ENCODE measurements at regions not wholly inside any gene's neighbourhood (a gene's known extent, or its start where the extent isn't known, plus 50 kb on each side); places are given as distances from the start of the nearest gene placed in this dataset.

DNA sequence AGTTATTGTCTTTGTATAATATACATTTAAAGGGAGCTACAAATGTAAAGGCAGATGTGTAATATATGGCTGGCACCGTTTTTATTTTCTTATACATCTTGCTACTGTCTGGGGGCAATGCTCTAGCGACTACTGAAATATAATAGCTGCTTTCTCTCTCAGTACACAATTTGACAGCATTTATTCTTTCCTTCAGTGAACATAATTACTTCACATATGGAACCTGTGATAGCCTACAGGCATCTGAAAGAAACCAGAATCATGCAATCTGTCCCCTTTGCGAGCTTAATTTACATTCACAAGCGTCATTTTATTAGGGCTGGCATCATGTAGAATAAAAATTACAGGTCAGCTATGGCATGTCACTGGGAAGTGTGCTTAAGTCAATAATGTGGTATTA, 557.5 kb upstream of the PTBP2 start:
- Histone ChIP-seq H3K9ac (ENCODE audit: insufficient read length) (no peak overlapping the region), H3K9me3 (ENCODE audit: low read depth, low read length) (no peaks in the 10 kb centered on the region), H3K4me3 (no peak overlapping the region)

DNA sequence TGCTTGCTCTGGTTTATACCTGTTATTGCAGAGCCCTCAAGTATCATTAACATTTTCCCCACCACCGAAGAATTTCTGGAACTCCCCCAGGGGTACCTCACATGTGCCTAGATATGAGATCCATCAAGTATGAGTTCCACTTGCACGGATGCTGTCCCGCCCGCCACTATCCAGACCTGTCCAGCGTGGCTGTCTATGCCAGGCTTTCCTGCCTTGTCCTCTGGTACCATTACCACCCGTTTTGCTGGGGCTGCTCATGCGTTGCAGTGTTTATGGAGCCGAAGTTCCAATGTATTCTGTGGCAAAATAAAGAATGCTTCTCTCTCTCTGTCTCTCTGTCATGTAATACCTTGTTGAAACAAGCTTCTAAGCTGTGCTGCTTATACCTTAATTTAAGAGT, 543.5 kb upstream of the PTBP2 start:
- Histone ChIP-seq H3K9ac (ENCODE audit: insufficient read length) (no peak overlapping the region), H3K36me3 (ENCODE audit: insufficient read depth, low read length) (no peaks in the 10 kb centered on the region), H3K9me3 (ENCODE audit: low read depth, low read length) (no peaks in the 10 kb centered on the region), H3K4me3 (no peak overlapping the region), H3K27ac (no peak overlapping the region)
- TF ChIP-seq FOXP2 (optimal IDR thresholded peaks at IDR 0.05; ENCODE audit: control extremely low read depth, extremely low read length, insufficient read depth) (no peak), POLR2AphosphoS5 (IDR thresholded peaks at IDR 0.05; ENCODE audit: borderline replicate concordance, low read depth, low read length) (no peak), EZH2 (IDR thresholded peaks at IDR 0.05) (no peak)
- no peak for DNase-seq (ENCODE audit: low read depth, low spot score)

More for the DNA sequence above, 557.5 kb upstream of the PTBP2 start:
- Histone ChIP-seq H3K27ac (0 out of 2 replicates have a peak overlapping the region, but pooled peaks have one; percentile 42), H3K36me3 (ENCODE audit: insufficient read depth, low read length) (no peaks in the 10 kb centered on the region)
- no peak for DNase-seq (ENCODE audit: low read depth, low spot score)
- no peak for TF ChIP-seq FOXP2 (optimal IDR thresholded peaks at IDR 0.05; ENCODE audit: control extremely low read depth, extremely low read length, insufficient read depth)
- TF ChIP-seq EZH2 (IDR thresholded peaks at IDR 0.05), result no peak
- no peak for TF ChIP-seq POLR2AphosphoS5 (IDR thresholded peaks at IDR 0.05; ENCODE audit: borderline replicate concordance, low read depth, low read length)

DNA sequence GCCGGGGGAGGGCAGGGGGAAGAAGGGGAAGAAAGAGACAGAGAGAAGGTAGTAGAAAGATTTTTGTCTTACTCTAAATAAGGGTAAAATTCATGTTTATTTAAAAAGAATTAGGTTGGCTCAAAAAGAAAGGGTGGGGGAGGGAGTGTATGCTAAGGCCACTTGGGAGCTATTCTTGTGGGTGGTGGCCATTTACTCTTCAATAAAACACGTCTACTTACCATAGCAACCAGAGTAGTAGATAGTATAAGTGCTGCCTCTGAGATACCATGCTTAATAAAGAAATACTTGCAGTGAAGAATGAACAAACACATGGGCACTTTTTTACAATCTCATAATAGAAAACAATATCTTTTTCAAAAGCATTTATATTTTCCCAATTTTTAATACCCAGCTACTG, 538.1 kb upstream of the PTBP2 start:
- DNase-seq (ENCODE audit: low read depth, low spot score), result no peak
- Histone ChIP-seq H3K9ac (ENCODE audit: insufficient read length) (no peak overlapping the region), H3K9me3 (ENCODE audit: low read depth, low read length) (no peaks in the 10 kb centered on the region), H3K27ac (no peak overlapping the region), H3K4me3 (no peak overlapping the region), H3K36me3 (ENCODE audit: insufficient read depth, low read length) (no peaks in the 10 kb centered on the region)
- TF ChIP-seq EZH2 (IDR thresholded peaks at IDR 0.05), result no peak
- no peak for TF ChIP-seq POLR2AphosphoS5 (IDR thresholded peaks at IDR 0.05; ENCODE audit: borderline replicate concordance, low read depth, low read length)
- TF ChIP-seq FOXP2 (optimal IDR thresholded peaks at IDR 0.05; ENCODE audit: control extremely low read depth, extremely low read length, insufficient read depth), result no peak

- H3K9ac ChIP-seq (ENCODE audit: insufficient read length), result no peak overlapping the region
- H3K27ac ChIP-seq, result no peak overlapping the region
- no peaks in the 10 kb centered on the region for H3K36me3 ChIP-seq (ENCODE audit: insufficient read depth, low read length)
- H3K9me3 ChIP-seq (ENCODE audit: low read depth, low read length), result no peaks in the 10 kb centered on the region
- no peak for DNase-seq (ENCODE audit: low read depth, low spot score)
- TF ChIP-seq FOXP2 (optimal IDR thresholded peaks at IDR 0.05; ENCODE audit: control extremely low read depth, extremely low read length, insufficient read depth), result no peak
- H3K4me3 ChIP-seq, result no peak overlapping the region
Measured at GRCh38 chr1:96183928-96184327, 537.7 kb upstream of the PTBP2 start.

- Histone ChIP-seq H3K27ac (no peak overlapping the region), H3K9ac (ENCODE audit: insufficient read length) (no peak overlapping the region), H3K36me3 (ENCODE audit: insufficient read depth, low read length) (no peaks in the 10 kb centered on the region), H3K4me3 (no peak overlapping the region), H3K9me3 (ENCODE audit: low read depth, low read length) (0 out of 2 replicates have a peak, but pooled peaks cover under 1% of the 10 kb centered on the region)
- TF ChIP-seq FOXP2 (optimal IDR thresholded peaks at IDR 0.05; ENCODE audit: control extremely low read depth, extremely low read length, insufficient read depth) (no peak), EZH2 (IDR thresholded peaks at IDR 0.05) (no peak), POLR2AphosphoS5 (IDR thresholded peaks at IDR 0.05; ENCODE audit: borderline replicate concordance, low read depth, low read length) (no peak)
- no peak for DNase-seq (ENCODE audit: low read depth, low spot score)
Measured at GRCh38 chr1:96185181-96185580, 536.4 kb upstream of the PTBP2 start.

- Histone ChIP-seq H3K27ac (no peak overlapping the region), H3K9ac (ENCODE audit: insufficient read length) (no peak overlapping the region), H3K36me3 (ENCODE audit: insufficient read depth, low read length) (no peaks in the 10 kb centered on the region), H3K9me3 (ENCODE audit: low read depth, low read length) (peaks cover 15% of the 10 kb centered on the region), H3K4me3 (no peak overlapping the region)
- TF ChIP-seq POLR2AphosphoS5 (IDR thresholded peaks at IDR 0.05; ENCODE audit: borderline replicate concordance, low read depth, low read length), result no peak
- no peak for TF ChIP-seq EZH2 (IDR thresholded peaks at IDR 0.05)
- TF ChIP-seq FOXP2 (optimal IDR thresholded peaks at IDR 0.05; ENCODE audit: control extremely low read depth, extremely low read length, insufficient read depth), result no peak
- no peak for DNase-seq (ENCODE audit: low read depth, low spot score)
Measured at GRCh38 chr1:96187020-96187419, 534.6 kb upstream of the PTBP2 start.

GRCh38 chr1:96191165-96191564, 530.4 kb upstream of the PTBP2 start:
- H3K36me3 ChIP-seq (ENCODE audit: insufficient read depth, low read length), result no peaks in the 10 kb centered on the region
- peaks cover 15% of the 10 kb centered on the region for H3K9me3 ChIP-seq (ENCODE audit: low read depth, low read length)
- no peak for DNase-seq (ENCODE audit: low read depth, low spot score)
- no peak overlapping the region for H3K9ac ChIP-seq (ENCODE audit: insufficient read length)
- TF ChIP-seq FOXP2 (optimal IDR thresholded peaks at IDR 0.05; ENCODE audit: control extremely low read depth, extremely low read length, insufficient read depth), result no peak
- TF ChIP-seq EZH2 (IDR thresholded peaks at IDR 0.05), result no peak
- no peak for TF ChIP-seq POLR2AphosphoS5 (IDR thresholded peaks at IDR 0.05; ENCODE audit: borderline replicate concordance, low read depth, low read length)
- no peak overlapping the region for H3K27ac ChIP-seq
- no peak overlapping the region for H3K4me3 ChIP-seq

- Histone ChIP-seq H3K27ac (no peak overlapping the region), H3K4me3 (no peak overlapping the region), H3K9ac (ENCODE audit: insufficient read length) (no peak overlapping the region), H3K36me3 (ENCODE audit: insufficient read depth, low read length) (no peaks in the 10 kb centered on the region), H3K9me3 (ENCODE audit: low read depth, low read length) (no peaks in the 10 kb centered on the region)
- TF ChIP-seq POLR2AphosphoS5 (IDR thresholded peaks at IDR 0.05; ENCODE audit: borderline replicate concordance, low read depth, low read length) (no peak), EZH2 (IDR thresholded peaks at IDR 0.05) (no peak), FOXP2 (optimal IDR thresholded peaks at IDR 0.05; ENCODE audit: control extremely low read depth, extremely low read length, insufficient read depth) (no peak)
- no peak for DNase-seq (ENCODE audit: low read depth, low spot score)
Measured at GRCh38 chr1:96206451-96206850, 515.1 kb upstream of the PTBP2 start.

- Histone ChIP-seq H3K36me3 (ENCODE audit: insufficient read depth, low read length) (no peaks in the 10 kb centered on the region), H3K4me3 (no peak overlapping the region), H3K9me3 (ENCODE audit: low read depth, low read length) (no peaks in the 10 kb centered on the region), H3K9ac (ENCODE audit: insufficient read length) (no peak overlapping the region), H3K27ac (no peak overlapping the region)
- TF ChIP-seq POLR2AphosphoS5 (IDR thresholded peaks at IDR 0.05; ENCODE audit: borderline replicate concordance, low read depth, low read length) (no peak), EZH2 (IDR thresholded peaks at IDR 0.05) (no peak), FOXP2 (optimal IDR thresholded peaks at IDR 0.05; ENCODE audit: control extremely low read depth, extremely low read length, insufficient read depth) (no peak)
- no peak for DNase-seq (ENCODE audit: low read depth, low spot score)
Measured at GRCh38 chr1:96207936-96208335, 513.6 kb upstream of the PTBP2 start.

All from SK-N-MC (cell line).